ENCODE measurements at regions not wholly inside any gene's neighbourhood (a gene's known extent, or its start where the extent isn't known, plus 50 kb on each side); places are given as distances from the start of the nearest gene placed in this dataset.

GRCh38 chr2:125070726-125071505, 1045.8 kb downstream of the CNTNAP5 start:
- no peak for DNase-seq

DNA sequence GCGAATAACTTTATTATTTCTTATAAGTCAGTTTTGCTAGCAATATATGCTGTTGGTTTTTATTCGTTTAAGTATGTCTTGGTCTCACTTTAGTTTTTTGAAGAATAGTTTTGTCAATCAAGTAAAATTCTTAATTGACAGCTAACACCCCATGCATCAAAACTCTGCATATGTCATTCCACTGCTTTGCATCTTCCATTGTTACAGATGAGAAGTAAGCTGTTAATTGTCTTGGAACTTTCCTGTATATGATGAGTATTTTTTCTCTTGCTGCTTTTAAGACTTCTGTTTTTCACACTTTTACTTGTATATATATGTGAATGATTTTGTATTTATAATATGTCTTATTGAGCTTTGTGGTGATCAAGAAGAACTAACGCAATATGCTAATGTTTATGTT, 1048.4 kb downstream of the CNTNAP5 start:
- DNase-seq = no peak

DNA sequence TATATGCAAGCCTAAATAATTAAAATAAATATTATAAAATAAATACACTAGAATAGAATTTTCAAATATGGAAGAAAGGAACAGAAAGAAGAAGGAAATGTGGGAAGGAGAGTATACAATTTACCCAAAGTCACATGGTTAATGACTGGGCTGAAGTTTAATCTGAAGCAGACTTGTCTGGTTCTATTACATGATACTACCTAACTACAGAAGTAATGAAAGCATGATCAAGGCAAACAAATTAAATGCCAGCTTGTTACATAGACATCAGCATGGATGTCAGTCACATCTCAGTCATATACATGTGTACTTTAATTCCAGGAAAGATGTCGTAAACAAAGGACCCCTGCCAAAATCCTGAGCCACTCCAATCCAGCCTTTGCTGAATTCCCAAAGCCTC, 1060.8 kb downstream of the CNTNAP5 start:
- no peak for DNase-seq

GRCh38 chr2:125086313-125087184, 1061.5 kb downstream of the CNTNAP5 start:
- no peak for DNase-seq

DNA sequence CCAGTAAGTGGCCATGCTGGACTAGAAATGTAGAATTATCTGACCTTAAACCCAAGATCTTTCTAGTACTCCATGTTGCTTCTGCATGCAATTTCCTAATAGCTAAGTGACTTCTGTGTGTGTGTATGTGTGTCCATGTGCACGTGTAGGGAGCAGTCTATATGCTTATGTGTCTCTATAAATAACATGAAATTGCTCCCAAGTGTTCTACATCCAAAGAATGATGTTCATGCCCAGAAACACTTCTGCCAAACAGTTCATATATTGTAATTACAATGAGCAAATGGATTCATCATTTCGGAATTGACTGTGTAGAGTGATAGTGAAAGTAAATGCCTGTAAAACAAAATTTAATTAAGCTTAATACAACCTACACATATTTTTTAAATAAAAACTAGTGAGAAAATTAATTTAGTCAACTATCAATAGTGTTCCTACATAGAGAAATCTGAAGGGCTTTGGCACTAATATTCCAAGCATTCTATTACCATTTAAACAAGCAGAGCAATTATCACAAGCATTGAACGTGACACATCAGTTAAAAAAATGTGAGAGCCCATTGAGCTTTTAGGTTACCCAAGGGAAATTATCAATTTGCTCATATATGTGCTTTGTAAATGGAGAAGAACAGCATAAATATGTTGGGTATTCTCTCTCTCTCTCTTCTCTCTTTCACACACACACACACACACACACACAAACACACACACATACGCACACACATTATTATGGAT, 1067.4 kb downstream of the CNTNAP5 start:
- DNase-seq = no peak

- DNase-seq = no peak
Observed at GRCh38 chr2:125095826-125096225, 1070.7 kb downstream of the CNTNAP5 start.

- no peak for DNase-seq
Observed at GRCh38 chr2:125106710-125107109, 1081.6 kb downstream of the CNTNAP5 start.

DNA sequence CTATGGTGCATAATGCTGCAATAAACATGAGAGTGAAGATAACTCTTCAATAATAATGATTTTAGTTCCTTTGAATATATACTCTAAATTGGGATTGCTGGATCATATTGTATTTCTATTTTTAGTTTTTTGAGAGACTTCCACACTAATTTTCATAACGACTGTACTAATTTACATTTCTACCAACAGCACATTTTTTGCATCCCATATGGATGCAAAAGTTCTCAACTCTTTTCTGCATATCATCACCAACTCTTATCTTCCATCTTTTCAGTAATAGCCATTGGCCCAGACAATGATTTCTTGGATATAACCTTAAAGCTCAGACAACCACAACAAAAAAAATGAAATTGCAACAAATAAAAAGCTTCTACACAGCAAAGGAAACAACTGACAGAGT, 1082.4 kb downstream of the CNTNAP5 start:
- no peak for DNase-seq

DNA sequence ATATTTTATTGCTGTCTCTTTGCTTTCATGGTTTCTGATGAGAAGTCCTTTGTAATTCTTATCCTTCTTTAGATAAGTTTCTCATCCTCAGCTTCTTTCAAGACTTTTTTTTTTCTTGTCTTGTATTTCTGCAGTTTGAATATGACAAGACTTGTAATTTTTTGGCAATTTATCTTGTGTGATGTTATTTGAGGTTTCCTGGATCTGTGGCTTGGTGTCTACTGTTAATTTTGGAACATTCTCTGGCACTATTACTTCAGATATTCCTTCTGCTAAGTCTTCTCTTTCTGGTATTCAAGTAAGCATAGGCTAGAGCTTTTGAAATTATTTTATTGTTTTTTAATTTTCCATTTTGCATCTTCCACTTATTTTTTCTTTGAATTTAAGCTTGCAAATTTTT, 1083.2 kb downstream of the CNTNAP5 start:
- DNase-seq = no peak

- no peak for DNase-seq
Observed at GRCh38 chr2:125125902-125126301, 1100.8 kb downstream of the CNTNAP5 start.

DNA sequence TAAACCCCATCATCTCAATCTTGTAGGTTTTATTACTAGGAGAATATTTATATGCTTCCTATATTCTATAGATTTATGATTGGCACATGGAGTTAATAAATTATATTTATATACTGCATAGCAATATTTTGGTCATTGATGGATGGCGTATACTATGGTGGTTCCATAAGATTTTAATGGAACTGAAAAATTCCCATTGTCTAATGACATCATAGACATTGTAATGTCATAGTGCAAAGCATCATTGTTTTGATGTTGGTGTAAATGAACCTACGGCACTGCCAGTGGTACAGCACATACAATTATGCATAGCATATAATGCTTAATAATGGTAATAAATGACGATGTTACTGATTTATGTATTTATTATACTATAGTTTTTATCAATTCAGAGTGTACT, 1135.9 kb downstream of the CNTNAP5 start:
- no peak for DNase-seq

- no peak for DNase-seq
Observed at GRCh38 chr2:125167152-125167551, 1142.1 kb downstream of the CNTNAP5 start.

GRCh38 chr2:125167820-125168219, 1142.7 kb downstream of the CNTNAP5 start:
- DNase-seq = no peak

- DNase-seq = no peak
Observed at GRCh38 chr2:125168442-125168841, 1143.4 kb downstream of the CNTNAP5 start.

GRCh38 chr2:125169022-125169763, 1144.1 kb downstream of the CNTNAP5 start:
- DNase-seq = peak; percentile 10

- DNase-seq = no peak
Observed at GRCh38 chr2:125169764-125170146, 1144.7 kb downstream of the CNTNAP5 start.

- DNase-seq = no peak
Observed at GRCh38 chr2:125172181-125172580, 1147.1 kb downstream of the CNTNAP5 start.

DNA sequence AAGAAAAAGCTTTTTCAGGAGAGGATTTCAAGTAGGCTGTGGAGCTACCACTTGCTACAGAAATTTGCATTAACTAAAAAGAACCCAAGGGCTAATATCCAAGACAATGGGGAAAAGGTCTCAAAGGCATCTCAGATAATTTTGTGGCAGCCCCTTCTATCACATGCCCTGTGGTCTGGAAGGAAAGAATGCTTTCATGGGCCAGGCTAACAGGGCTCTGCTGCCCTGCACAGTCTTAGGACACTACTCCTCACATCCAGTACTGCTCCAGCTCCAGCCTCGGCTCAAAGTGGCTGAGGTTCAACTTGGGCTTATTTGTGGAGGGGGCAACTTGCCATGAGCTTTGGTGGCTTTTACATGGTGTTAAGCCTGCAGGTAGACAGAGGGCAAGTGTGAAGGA, 1150.3 kb downstream of the CNTNAP5 start:
- DNase-seq = no peak

GRCh38 chr2:125185691-125186270, 1160.7 kb downstream of the CNTNAP5 start:
- DNase-seq = no peak

GRCh38 chr2:125207431-125207830, 1182.3 kb downstream of the CNTNAP5 start:
- peak; percentile 2 for DNase-seq

GRCh38 chr2:125216321-125216720, 1191.2 kb downstream of the CNTNAP5 start:
- DNase-seq = no peak

- DNase-seq = no peak
Observed at GRCh38 chr2:125224188-125224587, 1199.1 kb downstream of the CNTNAP5 start.

All from OCI-M1 (cell line).